Calu3 (cell line): ENCODE measurements at regions not wholly inside any gene's neighbourhood (a gene's known extent, or its start where the extent isn't known, plus 50 kb on each side); places are given as distances from the start of the nearest gene placed in this dataset.

Experiments
- BruUV-seq: library from RNA; stranded (reverse); fragments of 400-500 nt; replicated peaks from 2 replicates; lab custom pipeline; 2021; lab: Mats Ljungman, UMichigan
- CTCF ChIA-PET: fragments of 300-600 bp; sonication (Branson Sonifier 250); formaldehyde crosslinking; loops from one replicate; lab custom pipeline; 2022; ENCODE audit warnings: antibody characterized with exemption; lab: Charles Lee
- DNase-seq: peaks from one replicate; pipeline ENCODE4 v3.0.0; 2022
- H3K27ac Mint-ChIP-seq: one replicate; pipeline ENCODE4 v1.8.0; 2022; ENCODE audit warnings: mixed read lengths; ENCODE audit not compliant: unreplicated experiment
- H3K27me3 Mint-ChIP-seq: one replicate; pipeline ENCODE4 v1.8.0; 2022; ENCODE audit warnings: mixed read lengths; ENCODE audit not compliant: unreplicated experiment
- H3K36me3 Mint-ChIP-seq: one replicate; pipeline ENCODE4 v1.8.0; 2022; ENCODE audit warnings: mild to moderate bottlenecking, moderate library complexity, mixed read lengths; ENCODE audit not compliant: insufficient read depth, unreplicated experiment
- H3K4me1 Mint-ChIP-seq: one replicate; pipeline ENCODE4 v1.8.0; 2022; ENCODE audit warnings: mild to moderate bottlenecking, low read depth, mixed read lengths; ENCODE audit not compliant: unreplicated experiment
- H3K4me3 Mint-ChIP-seq: one replicate; pipeline ENCODE4 v1.8.0; 2022; ENCODE audit warnings: mild to moderate bottlenecking, low read depth, moderate library complexity, mixed read lengths; ENCODE audit not compliant: unreplicated experiment
- H3K9me3 Mint-ChIP-seq: one replicate; pipeline ENCODE4 v1.8.0; 2022; ENCODE audit warnings: low read depth, mixed read lengths; ENCODE audit not compliant: unreplicated experiment
- CTCF ChIP-seq: fragments of 200-600 bp; IDR thresholded peaks from one replicate; pipeline ENCODE4 v1.8.0; 2022; ENCODE audit warnings: antibody characterized with exemption; ENCODE audit not compliant: unreplicated experiment
- intact Hi-C: fragments of 100-400 bp; cut with micrococcal nuclease; formaldehyde crosslinking; loops from one replicate; pipeline ENCODE4 v1.10.0; 2022; ENCODE audit not compliant: unreplicated experiment

- no peaks in the 10 kb centered on the region for H3K27me3 Mint-ChIP-seq
- DNase-seq: no peak
- intact Hi-C loops: no loop called here
- no peaks in the 10 kb centered on the region for H3K36me3 Mint-ChIP-seq
- no peak for TF ChIP-seq CTCF
- no peak overlapping the region for H3K4me3 Mint-ChIP-seq
- H3K4me1 Mint-ChIP-seq: no peaks in the 10 kb centered on the region
- BruUV-seq: no TSS peak
- peaks cover 5% of the 10 kb centered on the region for H3K9me3 Mint-ChIP-seq
- no peak overlapping the region for H3K27ac Mint-ChIP-seq
- CTCF ChIA-PET: no interaction called here
Measured at GRCh38 chr6:147756891-147757290, 248.4 kb downstream of the SAMD5 start.

GRCh38 chr6:147757291-147757690, 248.8 kb downstream of the SAMD5 start:
- no peak for DNase-seq
- Mint-ChIP-seq H3K27me3 (no peaks in the 10 kb centered on the region), H3K9me3 (peaks cover 5% of the 10 kb centered on the region), H3K4me1 (no peaks in the 10 kb centered on the region), H3K27ac (no peak overlapping the region), H3K36me3 (no peaks in the 10 kb centered on the region), H3K4me3 (no peak overlapping the region)
- CTCF ChIA-PET: no interaction called here
- TF ChIP-seq CTCF: no peak
- no TSS peak for BruUV-seq
- intact Hi-C loops: no loop called here

- TF ChIP-seq CTCF: no peak
Measured at GRCh38 chr6:147758303-147758702, 249.8 kb downstream of the SAMD5 start.

GRCh38 chr6:147759093-147759492, 250.6 kb downstream of the SAMD5 start:
- H3K36me3 Mint-ChIP-seq: no peaks in the 10 kb centered on the region
- H3K27ac Mint-ChIP-seq: no peak overlapping the region
- no peaks in the 10 kb centered on the region for H3K27me3 Mint-ChIP-seq
- no peak for DNase-seq
- CTCF ChIA-PET: no interaction called here
- intact Hi-C loops: no loop called here
- H3K4me1 Mint-ChIP-seq: no peaks in the 10 kb centered on the region
- BruUV-seq: no TSS peak
- no peaks in the 10 kb centered on the region for H3K9me3 Mint-ChIP-seq
- TF ChIP-seq CTCF: no peak
- no peak overlapping the region for H3K4me3 Mint-ChIP-seq

More at GRCh38 chr6:147758303-147758702, 249.8 kb downstream of the SAMD5 start:
- intact Hi-C loops: no loop called here
- H3K9me3 Mint-ChIP-seq: peaks cover 5% of the 10 kb centered on the region
- H3K4me3 Mint-ChIP-seq: no peak overlapping the region
- H3K27me3 Mint-ChIP-seq: no peaks in the 10 kb centered on the region
- CTCF ChIA-PET: no interaction called here
- no TSS peak for BruUV-seq
- H3K36me3 Mint-ChIP-seq: no peaks in the 10 kb centered on the region
- DNase-seq: no peak
- H3K27ac Mint-ChIP-seq: no peak overlapping the region
- H3K4me1 Mint-ChIP-seq: no peaks in the 10 kb centered on the region
